H1 (cell line): ENCODE measurements at regions not wholly inside any gene's neighbourhood (a gene's known extent, or its start where the extent isn't known, plus 50 kb on each side); places are given as distances from the start of the nearest gene placed in this dataset.

Experiments
- CTCF ChIA-PET: fragments of 300-600 bp; sonication (Branson Sonifier 250); formaldehyde crosslinking; loops from one replicate; lab custom pipeline; 2021; ENCODE audit not compliant: partially characterized antibody; lab: Charles Lee
- POLR2A ChIA-PET: fragments of 300-600 bp; sonication (Branson Sonifier 250); formaldehyde crosslinking; loops from one replicate; lab custom pipeline; 2021; ENCODE audit warnings: inconsistent platforms; ENCODE audit not compliant: partially characterized antibody; lab: Charles Lee
- DNase-seq, 2 experiments: peaks; one replicate each; pipeline versions ENCODE4 v3.0.0 to v3.0.0-alpha.2; 2010 to 2022; ENCODE audit warnings: low spot score in 2 of 2, low read depth in 1 of 2, mixed read lengths in 1 of 2
- FAIRE-seq: peaks from 2 replicates; lab custom pipeline; 2011; peaks lifted over from hg19 to GRCh38; lab: Jason Lieb, UNC
- H2AFZ ChIP-seq: 2 replicates; pipeline ENCODE4 v1.8.1; 2012; ENCODE audit warnings: low read length, inconsistent platforms
- H2AK5ac ChIP-seq: 2 replicates; pipeline ENCODE4 v1.6.1; 2013; ENCODE audit warnings: low read depth, low read length
- H2BK120ac ChIP-seq: replicated peaks from 2 replicates; pipeline ENCODE3; 2013; ENCODE audit warnings: low read depth, low read length, inconsistent platforms
- H2BK12ac ChIP-seq: 2 replicates; pipeline ENCODE4 v1.6.1; 2013; ENCODE audit warnings: low read depth, low read length
- H2BK15ac ChIP-seq: 2 replicates; pipeline ENCODE4 v1.6.1; 2013; ENCODE audit warnings: low read length
- H2BK20ac ChIP-seq: 2 replicates; pipeline ENCODE4 v1.6.1; 2013; ENCODE audit warnings: low read length
- H2BK5ac ChIP-seq: 2 replicates; pipeline ENCODE4 v1.6.1; 2013; ENCODE audit warnings: low read depth, low read length
- H3K14ac ChIP-seq: 2 replicates; pipeline ENCODE4 v1.6.1; 2013; ENCODE audit warnings: inconsistent platforms; ENCODE audit not compliant: insufficient read length
- H3K18ac ChIP-seq: 2 replicates; pipeline ENCODE4 v1.6.1; 2013; ENCODE audit warnings: low read length; ENCODE audit errors: extremely low read depth
- H3K23ac ChIP-seq: 2 replicates; pipeline ENCODE4 v1.6.1; 2013; ENCODE audit warnings: inconsistent platforms; ENCODE audit not compliant: insufficient read length
- H3K23me2 ChIP-seq: 2 replicates; pipeline ENCODE4 v1.6.1; 2013; ENCODE audit warnings: low read depth, low read length
- H3K27ac ChIP-seq: 2 replicates; pipeline ENCODE4 v1.6.1; 2011; ENCODE audit warnings: low read depth, low read length, inconsistent platforms
- H3K27me3 ChIP-seq, 4 experiments: replicated peaks in 1 of 4; 1 replicate in 1 of 4; 2 replicates in 3 of 4; pipeline versions ENCODE4 v1.6.1 to v1.8.1; 2011 to 2013; ENCODE audit warnings: low read length in 3 of 4, mild to moderate bottlenecking in 3 of 4, inconsistent platforms in 2 of 4, mixed read lengths in 2 of 4, moderate library complexity in 1 of 4; ENCODE audit not compliant: control insufficient read depth in 3 of 4, insufficient read depth in 3 of 4; ENCODE audit errors: extremely low read depth in 1 of 4
- H3K36me3 ChIP-seq, 4 experiments: 2 replicates each; pipeline versions ENCODE4 v1.6.1 to v1.8.1; 2011 to 2013; ENCODE audit warnings: mild to moderate bottlenecking in 4 of 4, low read length in 3 of 4, moderate library complexity in 2 of 4, control low read depth in 1 of 4, inconsistent platforms in 1 of 4; ENCODE audit not compliant: insufficient read depth in 4 of 4, control insufficient read depth in 2 of 4
- H3K4ac ChIP-seq: replicated peaks from 2 replicates; pipeline ENCODE3; 2013; ENCODE audit warnings: low read length, low read depth, mixed read lengths, inconsistent platforms; ENCODE audit not compliant: insufficient read length
- H3K4me1 ChIP-seq, 4 experiments: replicated peaks in 1 of 4; 1 replicate in 1 of 4; 2 replicates in 3 of 4; pipeline versions ENCODE4 v1.6.1 to v1.8.1; 2011 to 2013; ENCODE audit warnings: low read length in 3 of 4, inconsistent platforms in 2 of 4, mixed read lengths in 1 of 4; ENCODE audit not compliant: insufficient read depth in 4 of 4, control insufficient read depth in 3 of 4
- H3K4me2 ChIP-seq, 2 experiments: 2 replicates each; pipeline versions ENCODE4 v1.6.1 to v1.8.1; 2011 to 2013; ENCODE audit warnings: low read depth in 2 of 2, low read length in 2 of 2, control low read depth in 1 of 2, inconsistent platforms in 1 of 2, mild to moderate bottlenecking in 1 of 2; ENCODE audit not compliant: insufficient read depth in 1 of 2
- H3K4me3 ChIP-seq, 4 experiments: fragments of 200-600, 300-600 bp in 1 of 4; sonication (generic), shearing (Covaris generic), sonication (Bioruptor Twin) in 1 of 4; 2 replicates each; pipeline versions ENCODE4 v1.5.1 to v1.8.1; 2011 to 2016; ENCODE audit warnings: low read length in 4 of 4, low read depth in 3 of 4, control low read depth in 2 of 4, inconsistent platforms in 2 of 4, mild to moderate bottlenecking in 2 of 4, mixed read lengths in 1 of 4, moderate library complexity in 1 of 4; ENCODE audit not compliant: insufficient read depth in 2 of 4; ENCODE audit errors: extremely low read depth in 1 of 4
- H3K56ac ChIP-seq: replicated peaks from 2 replicates; pipeline ENCODE3; 2013; ENCODE audit warnings: low read depth, mild to moderate bottlenecking, mixed read lengths, low read length, inconsistent platforms; ENCODE audit not compliant: insufficient read length
- H3K79me1 ChIP-seq: 2 replicates; pipeline ENCODE4 v1.6.1; 2013; ENCODE audit warnings: low read depth, low read length, control low read depth
- H3K79me2 ChIP-seq, 2 experiments: 2 replicates each; pipeline versions ENCODE4 v1.6.1 to v1.8.1; 2012 to 2013; ENCODE audit warnings: low read length in 2 of 2, mild to moderate bottlenecking in 2 of 2, inconsistent platforms in 1 of 2; ENCODE audit not compliant: insufficient read depth in 2 of 2, control insufficient read depth in 1 of 2
- H3K9ac ChIP-seq, 4 experiments: replicated peaks in 1 of 4; 1 replicate in 1 of 4; 2 replicates in 3 of 4; pipeline versions ENCODE4 v1.6.1 to v1.8.1; 2011 to 2013; ENCODE audit warnings: low read depth in 3 of 4, low read length in 3 of 4, control low read depth in 2 of 4, mild to moderate bottlenecking in 2 of 4, moderate library complexity in 2 of 4, inconsistent platforms in 1 of 4; ENCODE audit errors: extremely low read depth in 1 of 4
- H3K9me3 ChIP-seq, 2 experiments: 2 replicates each; pipeline versions ENCODE4 v1.6.1 to v1.8.1; 2012 to 2013; ENCODE audit warnings: mild to moderate bottlenecking in 2 of 2, moderate library complexity in 2 of 2, control low read depth in 1 of 2, inconsistent platforms in 1 of 2, low read depth in 1 of 2, low read length in 1 of 2, mixed read lengths in 1 of 2; ENCODE audit not compliant: insufficient read depth in 2 of 2
- H4K20me1 ChIP-seq, 2 experiments: replicated peaks in 1 of 2; 2 replicates each; pipeline versions ENCODE3 to v1.8.1; 2011 to 2013; ENCODE audit warnings: inconsistent platforms in 2 of 2, low read length in 2 of 2, mild to moderate bottlenecking in 1 of 2; ENCODE audit not compliant: insufficient read depth in 2 of 2, control insufficient read depth in 1 of 2
- H4K5ac ChIP-seq: 2 replicates; pipeline ENCODE4 v1.6.1; 2013; ENCODE audit warnings: low read length, low read depth, mixed read lengths, inconsistent platforms; ENCODE audit not compliant: insufficient read length
- H4K8ac ChIP-seq: 2 replicates; pipeline ENCODE4 v1.8.0; 2013; ENCODE audit warnings: mild to moderate bottlenecking, moderate library complexity, low read length, inconsistent platforms; ENCODE audit not compliant: insufficient read depth; ENCODE audit errors: extremely low read depth
- H4K91ac ChIP-seq: replicated peaks from 2 replicates; pipeline ENCODE3; 2013; ENCODE audit warnings: low read length, mixed read lengths, inconsistent platforms; ENCODE audit not compliant: insufficient read length
- WGBS, 2 experiments: shearing (Covaris generic) in 1 of 2; methylation state at CpG; one replicate each; pipeline versions ENCODE4 v1.1.6 to v1.1.7; 2013 to 2015; ENCODE audit warnings: low lambda C conversion rate in 2 of 2, mixed read lengths in 2 of 2, inconsistent platforms in 1 of 2, low coverage in 1 of 2, missing lambda C conversion rate in 1 of 2; ENCODE audit not compliant: insufficient replicate concordance in 2 of 2, insufficient coverage in 1 of 2, insufficient read length in 1 of 2; ENCODE audit errors: extremely low coverage in 1 of 2, missing lambda C conversion rate in 1 of 2; 5-methylcytosine and 5-hydroxymethylcytosine counted together
- TF ChIP-seq, protein P1 (sequence below), 3 experiments: IDR thresholded peaks; 1 replicate in 2 of 3; 2 replicates in 1 of 3; pipeline versions ENCODE4 v1.5.1 to v1.6.1; 2011; ENCODE audit warnings: low read length in 3 of 3, mild to moderate bottlenecking in 3 of 3, inconsistent platforms in 2 of 3, low read depth in 1 of 3, moderate library complexity in 1 of 3; ENCODE audit not compliant: insufficient read depth in 1 of 3; ENCODE audit errors: control extremely low read depth in 1 of 3

DNA sequence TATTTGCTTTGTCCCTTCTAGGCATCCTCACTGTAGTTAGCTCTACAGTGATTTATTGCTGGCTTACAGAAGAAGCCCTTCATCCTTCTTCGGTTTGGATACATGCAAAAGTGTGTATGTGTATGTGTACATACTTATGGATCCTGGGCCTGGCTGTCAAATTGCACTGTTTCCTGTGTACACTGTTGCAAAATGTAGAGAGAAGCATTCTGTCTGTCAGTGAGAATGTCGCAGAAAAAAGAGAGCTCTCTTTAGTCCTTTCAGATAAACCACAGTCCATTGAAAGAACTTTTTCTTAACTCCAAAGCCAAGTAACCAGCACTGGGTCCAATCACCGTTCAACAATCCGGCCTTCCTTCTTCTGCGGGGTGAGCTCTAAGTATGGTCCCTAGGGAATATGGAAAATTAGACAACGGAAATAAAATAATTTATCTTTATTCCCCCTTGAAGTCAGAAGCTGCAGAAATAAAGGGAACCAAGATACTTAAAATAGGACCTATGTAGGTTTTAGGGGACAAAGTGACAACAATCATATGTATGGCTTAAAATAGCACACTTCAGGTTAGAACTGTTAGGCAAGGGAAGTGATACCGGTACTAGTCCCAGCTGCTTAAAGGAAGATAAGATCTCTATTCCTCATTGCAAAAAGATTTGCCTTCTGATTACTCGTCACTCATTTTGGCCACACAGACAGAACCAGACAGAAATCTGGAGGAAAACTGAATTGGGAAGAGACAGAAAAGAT is 107.0 kb downstream of the CD83 start:
- Histone ChIP-seq H3K14ac (no peak overlapping the region), H3K4me1 (no peaks in the 10 kb centered on the region), H3K9ac (no peak overlapping the region), H3K23me2 (no peaks in the 10 kb centered on the region), H3K79me2 (no peaks in the 10 kb centered on the region), H2AK5ac (no peak overlapping the region), H3K4me2 (no peak overlapping the region), H3K27me3 (no peaks in the 10 kb centered on the region), H3K9me3 (peaks cover 5 to 6% of the 10 kb centered on the region in 2 experiments; a peak in 3 of 4 replicates), H2AFZ (no peak overlapping the region), H3K4me3 (no peak overlapping the region), H4K20me1 (no peaks in the 10 kb centered on the region), H3K18ac (no peak overlapping the region), H3K79me1 (no peaks in the 10 kb centered on the region), H2BK5ac (no peak overlapping the region), H2BK12ac (no peak overlapping the region), H4K8ac (no peak overlapping the region), H4K91ac (no peak overlapping the region), H3K27ac (no peak overlapping the region), H3K36me3 (no peaks in the 10 kb centered on the region), H4K5ac (no peak overlapping the region), H2BK15ac (no peak overlapping the region), H3K23ac (no peak overlapping the region), H2BK120ac (no peak overlapping the region), H3K4ac (no peak overlapping the region), H2BK20ac (no peak overlapping the region), H3K56ac (no peak overlapping the region)
- TF ChIP-seq, protein P1, sequence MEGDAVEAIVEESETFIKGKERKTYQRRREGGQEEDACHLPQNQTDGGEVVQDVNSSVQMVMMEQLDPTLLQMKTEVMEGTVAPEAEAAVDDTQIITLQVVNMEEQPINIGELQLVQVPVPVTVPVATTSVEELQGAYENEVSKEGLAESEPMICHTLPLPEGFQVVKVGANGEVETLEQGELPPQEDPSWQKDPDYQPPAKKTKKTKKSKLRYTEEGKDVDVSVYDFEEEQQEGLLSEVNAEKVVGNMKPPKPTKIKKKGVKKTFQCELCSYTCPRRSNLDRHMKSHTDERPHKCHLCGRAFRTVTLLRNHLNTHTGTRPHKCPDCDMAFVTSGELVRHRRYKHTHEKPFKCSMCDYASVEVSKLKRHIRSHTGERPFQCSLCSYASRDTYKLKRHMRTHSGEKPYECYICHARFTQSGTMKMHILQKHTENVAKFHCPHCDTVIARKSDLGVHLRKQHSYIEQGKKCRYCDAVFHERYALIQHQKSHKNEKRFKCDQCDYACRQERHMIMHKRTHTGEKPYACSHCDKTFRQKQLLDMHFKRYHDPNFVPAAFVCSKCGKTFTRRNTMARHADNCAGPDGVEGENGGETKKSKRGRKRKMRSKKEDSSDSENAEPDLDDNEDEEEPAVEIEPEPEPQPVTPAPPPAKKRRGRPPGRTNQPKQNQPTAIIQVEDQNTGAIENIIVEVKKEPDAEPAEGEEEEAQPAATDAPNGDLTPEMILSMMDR (IDR thresholded peaks at IDR 0.05; ENCODE audit: control extremely low read depth in 1 of 3, insufficient read depth in 1 of 3, low read depth in 1 of 3, low read length in 3 of 3), result no peak
- ChIA-PET POLR2A (interaction anchor here (0.6 kb wide), 1 partner anchor 24 kb away, joined by 3 read pairs; no protein-coding TSS in a partner anchor), CTCF (interaction anchor here (0.6 to 1.7 kb wide), 5 partner anchors 13 to 173 kb away, joined by 3 to 5 read pairs (median 3); no protein-coding TSS in a partner anchor)
- WGBS, 2 experiments, result 91% methylated on average over 8 of the region's 8 CpGs; no CpG with 5 or more reads in 1 of the 2 experiments
- DNase-seq, result no peak
- FAIRE-seq, result no peak
